Activated CD8-positive, alpha-beta memory T cell treated with anti-CD3 and anti-CD28 coated beads, Interleukin-2, amount 10 ng/mL, durations not matched to agents 7 days and 5 days (primary cell): ENCODE measurements at regions not wholly inside any gene's neighbourhood (a gene's known extent, or its start where the extent isn't known, plus 50 kb on each side); places are given as distances from the start of the nearest gene placed in this dataset.
"Not testable (repeated sequence)": the region's sequence is repeated elsewhere in the genome, so short reads cannot be mapped to it uniquely, and the experiment has no call there.

Source experiments
- ATAC-seq: fragments of 150-1000 bp; cut with Tn5 transposase; one replicate; pipeline ENCODE4 v1.10.0; 2021; ENCODE audit warnings: moderate library complexity
- CTCF ChIA-PET: fragments of 350-600 bp; sonication (Branson Sonifier 250); formaldehyde crosslinking; loops from one replicate; lab custom pipeline; 2021; ENCODE audit warnings: antibody characterized with exemption; lab: Charles Lee
- DNase-seq: peaks from one replicate; pipeline ENCODE4 v3.0.0-alpha.2; 2020
- H3K27ac Mint-ChIP-seq: one replicate; pipeline ENCODE4 v1.8.0; 2021; ENCODE audit warnings: mild to moderate bottlenecking, mixed read lengths
- H3K27me3 Mint-ChIP-seq: one replicate; pipeline ENCODE4 v1.8.0; 2021; ENCODE audit warnings: mixed read lengths
- H3K36me3 Mint-ChIP-seq: one replicate; pipeline ENCODE4 v1.8.0; 2021; ENCODE audit warnings: mild to moderate bottlenecking, mixed read lengths
- H3K4me1 Mint-ChIP-seq: one replicate; pipeline ENCODE4 v1.8.0; 2021; ENCODE audit warnings: mixed read lengths
- H3K4me3 Mint-ChIP-seq: one replicate; pipeline ENCODE4 v1.8.0; 2021; ENCODE audit warnings: mild to moderate bottlenecking, moderate library complexity, mixed read lengths
- H3K9me3 Mint-ChIP-seq: one replicate; pipeline ENCODE4 v1.8.0; 2022; ENCODE audit warnings: low read depth, mixed read lengths

DNA sequence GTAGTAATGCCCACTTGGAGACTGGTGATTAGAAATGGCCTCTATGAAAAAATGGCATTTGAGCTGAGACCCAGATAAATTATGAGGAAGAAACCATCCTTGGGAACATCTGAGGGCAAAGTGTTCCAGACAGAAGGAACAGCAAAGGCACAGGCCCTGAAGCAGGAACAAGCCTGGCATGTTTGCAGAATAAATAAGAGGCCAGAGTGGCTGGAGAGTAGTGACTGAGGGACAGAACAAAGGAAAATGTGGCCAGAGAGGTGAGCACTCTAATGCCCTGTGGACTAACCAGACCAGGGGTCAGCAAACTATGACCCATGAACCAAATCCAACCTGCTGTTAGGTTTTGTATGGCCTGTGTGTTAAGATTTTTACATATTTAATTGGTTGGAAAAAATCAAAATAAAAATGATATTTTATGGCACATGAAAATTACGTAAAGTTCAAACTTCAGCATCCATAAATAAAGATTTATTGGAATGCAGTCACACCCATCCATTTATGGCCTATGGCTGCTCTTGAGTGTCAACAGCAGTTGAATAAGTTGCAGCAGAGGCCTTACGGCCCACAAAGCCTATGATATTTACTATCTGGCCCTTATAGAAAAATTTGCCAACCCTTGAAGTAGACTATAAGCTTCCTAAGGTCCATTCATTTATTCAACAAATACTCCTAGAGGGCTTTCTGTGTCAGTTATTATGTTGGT is 210.0 kb upstream of the TOX3 start:
- no peak overlapping the region for H3K4me3 Mint-ChIP-seq
- no peaks in the 10 kb centered on the region for H3K9me3 Mint-ChIP-seq
- CTCF ChIA-PET = no interaction called here
- ATAC-seq = no peak
- no peaks in the 10 kb centered on the region for H3K4me1 Mint-ChIP-seq
- no peak for DNase-seq
- no peaks in the 10 kb centered on the region for H3K36me3 Mint-ChIP-seq
- H3K27me3 Mint-ChIP-seq = no peaks in the 10 kb centered on the region
- no peak overlapping the region for H3K27ac Mint-ChIP-seq

GRCh38 chr16:52755396-52755795 is 208.5 kb upstream of the TOX3 start:
- DNase-seq (no peak), ATAC-seq (no peak)
- Mint-ChIP-seq H3K27ac (no peak overlapping the region), H3K27me3 (no peaks in the 10 kb centered on the region), H3K4me1 (no peaks in the 10 kb centered on the region), H3K4me3 (no peak overlapping the region), H3K36me3 (no peaks in the 10 kb centered on the region), H3K9me3 (no peaks in the 10 kb centered on the region)
- CTCF ChIA-PET = no interaction called here

DNA sequence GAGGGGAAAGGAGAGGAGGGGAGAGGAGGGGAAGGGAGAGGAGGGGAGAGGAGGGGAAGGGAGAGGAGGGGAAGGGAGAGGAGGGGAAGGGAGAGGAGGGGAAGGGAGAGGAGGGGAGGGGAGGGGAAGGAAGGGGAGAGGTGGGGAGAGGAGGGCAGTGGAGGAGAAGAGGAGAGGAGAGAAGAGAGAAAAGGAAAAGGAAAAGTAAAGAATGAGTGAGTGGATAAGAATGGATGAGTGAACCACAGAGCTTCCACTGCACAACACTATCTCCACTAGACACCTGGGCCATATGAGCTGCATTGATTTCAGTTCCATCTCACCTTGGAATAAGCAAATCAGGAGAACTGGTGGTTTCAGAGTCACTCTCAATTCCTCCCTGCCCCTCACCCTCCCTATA is 204.1 kb upstream of the TOX3 start:
- CTCF ChIA-PET = no interaction called here
- H3K27me3 Mint-ChIP-seq = no peaks in the 10 kb centered on the region
- no peaks in the 10 kb centered on the region for H3K36me3 Mint-ChIP-seq
- no peak overlapping the region for H3K27ac Mint-ChIP-seq
- no peaks in the 10 kb centered on the region for H3K4me1 Mint-ChIP-seq
- DNase-seq (no peak), ATAC-seq (no peak)
- H3K4me3 Mint-ChIP-seq = no peak overlapping the region
- H3K9me3 Mint-ChIP-seq = no peaks in the 10 kb centered on the region

DNA sequence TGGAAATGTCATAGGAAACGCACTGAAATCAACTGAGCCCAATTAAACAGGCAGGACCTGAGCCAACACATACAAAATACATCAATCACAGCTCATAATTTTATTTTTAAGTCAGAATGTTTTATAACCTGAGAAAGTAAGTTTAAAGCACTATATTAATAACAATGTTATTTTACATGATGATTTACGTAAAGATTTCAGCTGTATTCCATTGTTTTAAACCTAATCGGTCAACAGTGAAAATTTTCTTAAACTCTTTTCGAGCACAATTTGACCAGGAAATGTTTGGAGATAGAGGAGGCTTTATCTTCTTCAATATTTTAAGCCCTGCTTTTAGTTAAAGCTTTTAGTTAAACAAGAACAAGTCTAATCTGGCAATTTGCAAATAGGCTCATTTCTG is 201.8 kb upstream of the TOX3 start:
- H3K36me3 Mint-ChIP-seq = no peaks in the 10 kb centered on the region
- no peak overlapping the region for H3K27ac Mint-ChIP-seq
- H3K27me3 Mint-ChIP-seq = no peaks in the 10 kb centered on the region
- H3K4me3 Mint-ChIP-seq = no peak overlapping the region
- H3K4me1 Mint-ChIP-seq = no peaks in the 10 kb centered on the region
- no peak for ATAC-seq
- no peak for DNase-seq
- CTCF ChIA-PET = no interaction called here
- no peaks in the 10 kb centered on the region for H3K9me3 Mint-ChIP-seq

- H3K27me3 Mint-ChIP-seq = no peaks in the 10 kb centered on the region
- H3K27ac Mint-ChIP-seq = no peak overlapping the region
- ATAC-seq (no peak), DNase-seq (no peak)
- H3K9me3 Mint-ChIP-seq = no peaks in the 10 kb centered on the region
- no peak overlapping the region for H3K4me3 Mint-ChIP-seq
- no peaks in the 10 kb centered on the region for H3K4me1 Mint-ChIP-seq
- no peaks in the 10 kb centered on the region for H3K36me3 Mint-ChIP-seq
- CTCF ChIA-PET = no interaction called here
Observed at GRCh38 chr16:52747088-52747595, 200.2 kb upstream of the TOX3 start.

GRCh38 chr16:52743707-52744106 is 196.8 kb upstream of the TOX3 start:
- no peak overlapping the region for H3K4me3 Mint-ChIP-seq
- ATAC-seq (no peak), DNase-seq (no peak)
- no peak overlapping the region for H3K27ac Mint-ChIP-seq
- no peaks in the 10 kb centered on the region for H3K9me3 Mint-ChIP-seq
- H3K4me1 Mint-ChIP-seq = no peaks in the 10 kb centered on the region
- CTCF ChIA-PET = no interaction called here
- no peaks in the 10 kb centered on the region for H3K27me3 Mint-ChIP-seq
- H3K36me3 Mint-ChIP-seq = no peaks in the 10 kb centered on the region

DNA sequence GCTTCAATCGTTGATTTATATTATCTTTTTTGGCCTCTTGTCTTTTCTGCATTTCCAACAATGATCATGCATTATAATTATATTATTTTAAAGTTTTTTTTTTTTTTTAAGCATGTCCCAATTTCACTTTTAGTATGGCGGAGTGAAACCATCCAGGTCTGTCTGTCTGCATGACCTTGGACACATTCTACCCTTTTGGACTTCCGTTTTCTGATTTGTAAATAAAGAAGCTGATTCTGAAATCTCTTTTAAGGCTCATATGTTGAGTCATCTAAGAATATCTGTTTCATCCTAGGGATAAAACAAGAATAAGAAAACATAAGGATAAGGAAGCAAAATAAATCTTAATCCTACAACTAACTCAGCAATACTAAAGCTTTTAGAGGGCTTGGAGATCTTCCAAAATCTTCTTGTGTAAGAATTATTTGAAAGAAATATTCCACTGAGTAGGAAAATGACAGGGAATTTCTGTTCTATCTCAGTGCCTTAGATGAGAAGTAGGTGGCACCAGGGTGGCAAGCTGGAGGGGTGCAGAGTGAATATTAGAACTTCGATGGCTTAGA is 195.7 kb upstream of the TOX3 start:
- ATAC-seq = no peak
- H3K36me3 Mint-ChIP-seq = no peaks in the 10 kb centered on the region
- CTCF ChIA-PET = no interaction called here

DNA sequence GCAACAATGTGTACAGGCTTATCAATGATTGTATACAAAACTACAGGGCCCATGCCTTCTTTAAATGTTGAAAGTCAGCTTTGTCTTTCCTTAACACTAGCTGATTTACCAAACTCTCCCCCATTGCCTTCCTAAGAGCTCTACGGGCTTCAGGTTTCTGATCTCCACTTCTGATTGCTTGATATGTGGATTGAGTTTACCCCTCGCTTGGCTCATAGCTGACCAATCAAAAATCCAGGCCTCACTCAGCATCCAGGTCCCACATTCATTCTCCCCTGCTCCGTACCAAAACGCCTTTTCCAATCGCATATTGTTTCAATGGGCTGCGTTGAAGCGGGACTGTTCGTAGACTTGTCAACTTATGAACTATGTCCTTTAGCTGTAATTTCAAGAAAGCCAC is 195.1 kb upstream of the TOX3 start:
- H3K27me3 Mint-ChIP-seq = no peaks in the 10 kb centered on the region
- no peaks in the 10 kb centered on the region for H3K9me3 Mint-ChIP-seq
- no peak overlapping the region for H3K4me3 Mint-ChIP-seq
- no peak for ATAC-seq
- H3K27ac Mint-ChIP-seq = no peak overlapping the region
- CTCF ChIA-PET = no interaction called here
- DNase-seq = no peak
- H3K4me1 Mint-ChIP-seq = no peaks in the 10 kb centered on the region
- no peaks in the 10 kb centered on the region for H3K36me3 Mint-ChIP-seq

More for the DNA sequence above, 195.7 kb upstream of the TOX3 start:
- H3K27me3 Mint-ChIP-seq = no peaks in the 10 kb centered on the region
- no peak overlapping the region for H3K27ac Mint-ChIP-seq
- no peaks in the 10 kb centered on the region for H3K4me1 Mint-ChIP-seq
- H3K9me3 Mint-ChIP-seq = no peaks in the 10 kb centered on the region
- DNase-seq = no peak
- no peak overlapping the region for H3K4me3 Mint-ChIP-seq

- Mint-ChIP-seq H3K4me3 (no peak overlapping the region), H3K36me3 (no peaks in the 10 kb centered on the region), H3K27ac (no peak overlapping the region), H3K27me3 (no peaks in the 10 kb centered on the region), H3K4me1 (no peaks in the 10 kb centered on the region), H3K9me3 (no peaks in the 10 kb centered on the region)
- DNase-seq (no peak), ATAC-seq (no peak)
- CTCF ChIA-PET = no interaction called here
Observed at GRCh38 chr16:52741351-52741750, 194.4 kb upstream of the TOX3 start.

- Mint-ChIP-seq H3K27me3 (no peaks in the 10 kb centered on the region), H3K36me3 (no peaks in the 10 kb centered on the region), H3K4me1 (no peaks in the 10 kb centered on the region), H3K4me3 (no peak overlapping the region), H3K27ac (no peak overlapping the region), H3K9me3 (no peaks in the 10 kb centered on the region)
- DNase-seq (no peak), ATAC-seq (no peak)
- CTCF ChIA-PET = no interaction called here
Observed at GRCh38 chr16:52740766-52741165, 193.8 kb upstream of the TOX3 start.

GRCh38 chr16:52740333-52740732 is 193.4 kb upstream of the TOX3 start:
- no peaks in the 10 kb centered on the region for H3K27me3 Mint-ChIP-seq
- ATAC-seq = no peak
- H3K4me3 Mint-ChIP-seq = no peak overlapping the region

GRCh38 chr16:52738992-52739391 is 192.0 kb upstream of the TOX3 start:
- DNase-seq, H3K27me3 Mint-ChIP-seq, H3K4me1 Mint-ChIP-seq, H3K36me3 Mint-ChIP-seq, H3K27ac Mint-ChIP-seq, ATAC-seq, CTCF ChIA-PET, H3K9me3 Mint-ChIP-seq, H3K4me3 Mint-ChIP-seq: not testable (repeated sequence)

More at GRCh38 chr16:52740333-52740732, 193.4 kb upstream of the TOX3 start:
- no peaks in the 10 kb centered on the region for H3K9me3 Mint-ChIP-seq
- CTCF ChIA-PET = no interaction called here
- H3K27ac Mint-ChIP-seq = no peak overlapping the region
- no peaks in the 10 kb centered on the region for H3K36me3 Mint-ChIP-seq
- DNase-seq = no peak
- H3K4me1 Mint-ChIP-seq = no peaks in the 10 kb centered on the region

GRCh38 chr16:52731219-52731875 is 184.4 kb upstream of the TOX3 start:
- Mint-ChIP-seq H3K36me3 (no peaks in the 10 kb centered on the region), H3K27ac (no peak overlapping the region), H3K27me3 (no peaks in the 10 kb centered on the region), H3K9me3 (peaks cover 5% of the 10 kb centered on the region), H3K4me3 (no peak overlapping the region), H3K4me1 (no peaks in the 10 kb centered on the region)
- DNase-seq = no peak
- no peak for ATAC-seq
- CTCF ChIA-PET = no interaction called here

- Mint-ChIP-seq H3K27me3 (no peaks in the 10 kb centered on the region), H3K4me3 (no peak overlapping the region), H3K4me1 (no peaks in the 10 kb centered on the region), H3K9me3 (peaks cover 5% of the 10 kb centered on the region), H3K27ac (no peak overlapping the region), H3K36me3 (no peaks in the 10 kb centered on the region)
- DNase-seq (no peak), ATAC-seq (no peak)
- CTCF ChIA-PET = no interaction called here
Observed at GRCh38 chr16:52729731-52730130, 182.8 kb upstream of the TOX3 start.
